HepG2 (cell line): ENCODE measurements at regions not wholly inside any gene's neighbourhood (a gene's known extent, or its start where the extent isn't known, plus 50 kb on each side); places are given as distances from the start of the nearest gene placed in this dataset.

ENCODE experiments used
- ATAC-seq: fragments of 200-7000 bp; cut with Tn5 transposase; 3 replicates; pipeline ENCODE4 v1.9.1; 2020; ENCODE audit warnings: mild to moderate bottlenecking, moderate library complexity
- BruUV-seq: library from RNA; stranded (reverse); fragments of 400-500 nt; replicated peaks from 2 replicates; lab custom pipeline; 2021; lab: Mats Ljungman, UMichigan
- CTCF ChIA-PET: fragments of 300-600 bp; formaldehyde crosslinking; extraction: SDS; loops from one replicate; lab custom pipeline; 2021; ENCODE audit warnings: low total read pairs, inconsistent platforms, low intra/inter-chr PET ratio; lab: Yijun Ruan, JAX
- POLR2A ChIA-PET: fragments of 350-600 bp; sonication (Branson Sonifier 250); formaldehyde crosslinking; loops from one replicate; lab custom pipeline; 2020; ENCODE audit warnings: antibody characterized with exemption, inconsistent platforms; lab: Yijun Ruan, JAX
- DNase-seq: peaks from one replicate; pipeline ENCODE4 v3.0.0-alpha.2; 2015; ENCODE audit warnings: low spot score
- FAIRE-seq: peaks from 3 replicates; lab custom pipeline; 2011; peaks lifted over from hg19 to GRCh38; lab: Jason Lieb, UNC
- H2AFZ ChIP-seq: one replicate; pipeline ENCODE4 v1.6.1; 2011; ENCODE audit warnings: low read length, inconsistent platforms
- H3K27ac ChIP-seq: fragments of 300-600 bp; 3 replicates; pipeline ENCODE4 v1.8.0; 2011; ENCODE audit warnings: mixed run types, mild to moderate bottlenecking, mixed read lengths, low read length, inconsistent platforms; ENCODE audit not compliant: insufficient read depth; ENCODE audit errors: extremely low read length
- H3K27me3 ChIP-seq, 2 experiments: fragments of 200-600 bp in 1 of 2; 2 replicates in 1 of 2; 3 replicates in 1 of 2; pipeline versions ENCODE4 v1.6.0 to v1.8.0; 2011; ENCODE audit warnings: low read length in 2 of 2, mild to moderate bottlenecking in 2 of 2, moderate library complexity in 2 of 2, inconsistent platforms in 1 of 2; ENCODE audit not compliant: insufficient read depth in 2 of 2, control insufficient read depth in 1 of 2
- H3K36me3 ChIP-seq, 2 experiments: fragments of 200-600 bp in 1 of 2; replicated peaks in 1 of 2; 2 replicates in 1 of 2; 3 replicates in 1 of 2; pipeline versions ENCODE4 v1.5.1 to v1.8.0; 2011; ENCODE audit warnings: low read length in 2 of 2, inconsistent platforms in 1 of 2; ENCODE audit not compliant: insufficient read depth in 2 of 2, control insufficient read depth in 1 of 2
- H3K4me1 ChIP-seq: 2 replicates; pipeline ENCODE4 v1.5.1; 2012; ENCODE audit warnings: low read length, inconsistent platforms; ENCODE audit not compliant: insufficient read depth
- H3K4me2 ChIP-seq: 2 replicates; pipeline ENCODE4 v1.6.0; 2011; ENCODE audit warnings: low read depth, low read length, inconsistent platforms
- H3K4me3 ChIP-seq, 3 experiments: fragments of 200-600 bp in 1 of 3; sonication (generic), shearing (Covaris generic) in 1 of 3; replicated peaks in 1 of 3; 2 replicates each; pipeline ENCODE4 v1.5.1; 2011 to 2016; ENCODE audit warnings: low read length in 3 of 3, inconsistent platforms in 2 of 3, low read depth in 2 of 3, mild to moderate bottlenecking in 2 of 3, control low read depth in 1 of 3, mixed read lengths in 1 of 3; ENCODE audit not compliant: insufficient read depth in 1 of 3
- H3K79me2 ChIP-seq: one replicate; pipeline ENCODE4 v1.6.1; 2011; ENCODE audit warnings: low read length, inconsistent platforms; ENCODE audit not compliant: insufficient read depth
- H3K9ac ChIP-seq: 2 replicates; pipeline ENCODE4 v1.6.0; 2011; ENCODE audit warnings: mild to moderate bottlenecking, low read depth, low read length, inconsistent platforms; ENCODE audit not compliant: insufficient read depth
- H3K9me3 ChIP-seq: 2 replicates; pipeline ENCODE4 v1.5.1; 2012; ENCODE audit warnings: mild to moderate bottlenecking, low read length
- H4K20me1 ChIP-seq: 2 replicates; pipeline ENCODE4 v1.6.0; 2011; ENCODE audit warnings: inconsistent platforms, mild to moderate bottlenecking, low read length, moderate library complexity; ENCODE audit not compliant: insufficient read depth
- CCDC6 ChIP-seq: sonication (generic); formaldehyde crosslinking; IDR thresholded peaks from 2 replicates; pipeline ENCODE4 v1.8.1; 2022; ENCODE audit warnings: mild to moderate bottlenecking, missing genetic modification reagents, moderate library complexity
- HOXA7 ChIP-seq: sonication (generic); formaldehyde crosslinking; IDR thresholded peaks from 2 replicates; pipeline ENCODE4 v1.8.1; 2022; ENCODE audit warnings: mild to moderate bottlenecking, missing genetic modification reagents, moderate library complexity
- NCOA5 ChIP-seq: sonication (generic); formaldehyde crosslinking; IDR thresholded peaks from 2 replicates; pipeline ENCODE4 v1.4.0; 2020; ENCODE audit warnings: missing genetic modification reagents
- NFE2L1 ChIP-seq: sonication (generic); formaldehyde crosslinking; IDR thresholded peaks from 2 replicates; pipeline ENCODE4 v1.4.0; 2020; ENCODE audit warnings: missing genetic modification reagents, mild to moderate bottlenecking, borderline replicate concordance
- TSC22D2 ChIP-seq: sonication (generic); formaldehyde crosslinking; IDR thresholded peaks from 2 replicates; pipeline ENCODE4 v1.5.1; 2020; ENCODE audit warnings: missing genetic modification reagents, mild to moderate bottlenecking, borderline replicate concordance
- ZNF263 ChIP-seq: sonication (generic); formaldehyde crosslinking; IDR thresholded peaks from 2 replicates; pipeline ENCODE4 v1.4.0; 2020; ENCODE audit warnings: missing genetic modification reagents
- ZNF558 ChIP-seq: sonication (generic); formaldehyde crosslinking; IDR thresholded peaks from 2 replicates; pipeline ENCODE4 v1.9.0; 2022; ENCODE audit warnings: mild to moderate bottlenecking, missing genetic modification reagents, borderline replicate concordance
- ZNF567 ChIP-seq: sonication (generic); formaldehyde crosslinking; IDR thresholded peaks from 2 replicates; pipeline ENCODE4 v1.8.1; 2023; ENCODE audit warnings: mild to moderate bottlenecking, missing genetic modification reagents, borderline replicate concordance
- ZNF766 ChIP-seq: sonication (generic); formaldehyde crosslinking; IDR thresholded peaks from 2 replicates; pipeline ENCODE4 v1.5.0; 2020; ENCODE audit warnings: missing genetic modification reagents, borderline replicate concordance
- ZNF776 ChIP-seq: sonication (generic); formaldehyde crosslinking; IDR thresholded peaks from 2 replicates; pipeline ENCODE4 v1.4.0; 2020; ENCODE audit warnings: mild to moderate bottlenecking, missing genetic modification reagents
- in situ Hi-C: cut with HindIII; loops from 2 replicates; pipeline ENCODE4 v1.10.0; 2017; ENCODE audit warnings: low pct_unique_long_range_greater_than_20kb; ENCODE audit not compliant: extremely low pct_ligation_motif_present
- intact Hi-C: fragments of 100-400 bp; cut with micrococcal nuclease; formaldehyde crosslinking; loops from one replicate; pipeline ENCODE4 v1.10.0; 2022; ENCODE audit not compliant: unreplicated experiment
- TF ChIP-seq, protein P1 (sequence below): IDR thresholded peaks from 2 replicates; pipeline ENCODE4 v1.6.1; 2016; ENCODE audit warnings: missing compliant biosample characterization, missing genetic modification reagents, borderline replicate concordance
- TF ChIP-seq, protein P2 (sequence below): IDR thresholded peaks from 2 replicates; pipeline ENCODE4 v1.6.1; 2016; ENCODE audit warnings: missing biosample characterization, missing genetic modification reagents, low read depth
- TF ChIP-seq, protein P3 (sequence below): sonication (generic); formaldehyde crosslinking; IDR thresholded peaks from 2 replicates; pipeline ENCODE4 v1.5.0; 2020; ENCODE audit warnings: mild to moderate bottlenecking, missing genetic modification reagents
- TF ChIP-seq, protein P4 (sequence below): sonication (generic); formaldehyde crosslinking; IDR thresholded peaks from 2 replicates; pipeline ENCODE4 v1.9.0; 2021; ENCODE audit warnings: missing genetic modification reagents, borderline replicate concordance

DNA sequence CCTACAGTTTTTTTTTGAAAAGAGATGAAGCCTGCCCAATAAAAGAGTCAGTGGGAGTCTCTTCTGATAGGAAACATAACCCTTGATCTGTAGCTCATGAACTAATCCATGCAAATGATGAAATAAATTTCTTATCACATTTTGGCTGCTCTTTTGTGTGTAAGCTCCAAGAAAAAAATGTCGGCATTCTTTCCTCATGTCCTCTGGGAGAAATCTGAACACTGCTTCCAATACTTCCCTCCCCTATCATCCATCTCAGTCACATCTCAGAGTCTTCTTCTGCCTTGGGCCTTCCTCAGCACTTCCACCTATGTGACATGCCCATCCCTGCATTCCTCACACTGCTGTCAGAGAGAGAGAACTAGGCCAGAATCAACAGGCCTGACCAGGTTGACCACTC is 395.7 kb upstream of the ST6GAL2 start (continued):
- TF ChIP-seq HOXA7 (CRISPR knock-in tag): no peak
- no peak for TF ChIP-seq NFE2L1
- TF ChIP-seq TSC22D2 (CRISPR knock-in tag): no peak

DNA sequence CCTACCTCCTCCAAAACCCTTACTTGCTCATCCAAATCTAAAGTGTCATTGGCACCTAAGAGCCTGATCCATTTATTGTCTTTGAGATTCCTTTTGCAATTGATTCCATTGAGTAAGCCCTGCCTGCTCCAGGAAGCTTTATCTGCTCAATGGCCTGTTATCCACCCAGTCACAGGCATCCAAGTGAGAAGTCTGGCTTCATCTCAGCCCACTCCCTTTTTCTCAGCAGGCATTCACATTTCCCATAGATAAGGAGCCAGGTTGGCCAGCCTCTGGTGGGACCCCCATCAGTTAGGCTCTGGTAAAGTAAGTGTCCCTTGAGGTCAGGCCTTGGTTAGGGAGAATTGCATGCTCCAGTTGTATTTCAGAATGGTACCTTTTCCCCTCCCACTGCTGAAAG is 396.2 kb upstream of the ST6GAL2 start:
- no peaks in the 10 kb centered on the region for H4K20me1 ChIP-seq
- no peaks in the 10 kb centered on the region for H3K27me3 ChIP-seq
- ChIA-PET POLR2A (no interaction called here), CTCF (no interaction called here)
- H3K79me2 ChIP-seq: no peaks in the 10 kb centered on the region
- H3K4me3 ChIP-seq: no peak overlapping the region
- H3K4me1 ChIP-seq: no peaks in the 10 kb centered on the region
- intact Hi-C loops (no loop called here), in situ Hi-C loops (no loop called here)
- TF ChIP-seq ZNF776 (CRISPR knock-in tag) (no peak), ZNF567 (CRISPR knock-in tag) (no peak), NCOA5 (CRISPR knock-in tag) (no peak), ZNF558 (no peak), ZNF766 (no peak), CCDC6 (no peak), ZNF263 (CRISPR knock-in tag) (no peak)
- TF ChIP-seq, protein P1, sequence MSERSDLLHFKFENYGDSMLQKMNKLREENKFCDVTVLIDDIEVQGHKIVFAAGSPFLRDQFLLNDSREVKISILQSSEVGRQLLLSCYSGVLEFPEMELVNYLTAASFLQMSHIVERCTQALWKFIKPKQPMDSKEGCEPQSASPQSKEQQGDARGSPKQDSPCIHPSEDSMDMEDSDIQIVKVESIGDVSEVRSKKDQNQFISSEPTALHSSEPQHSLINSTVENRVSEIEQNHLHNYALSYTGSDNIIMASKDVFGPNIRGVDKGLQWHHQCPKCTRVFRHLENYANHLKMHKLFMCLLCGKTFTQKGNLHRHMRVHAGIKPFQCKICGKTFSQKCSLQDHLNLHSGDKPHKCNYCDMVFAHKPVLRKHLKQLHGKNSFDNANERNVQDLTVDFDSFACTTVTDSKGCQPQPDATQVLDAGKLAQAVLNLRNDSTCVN (CRISPR knock-in tag): no peak
- TF ChIP-seq, protein P2, sequence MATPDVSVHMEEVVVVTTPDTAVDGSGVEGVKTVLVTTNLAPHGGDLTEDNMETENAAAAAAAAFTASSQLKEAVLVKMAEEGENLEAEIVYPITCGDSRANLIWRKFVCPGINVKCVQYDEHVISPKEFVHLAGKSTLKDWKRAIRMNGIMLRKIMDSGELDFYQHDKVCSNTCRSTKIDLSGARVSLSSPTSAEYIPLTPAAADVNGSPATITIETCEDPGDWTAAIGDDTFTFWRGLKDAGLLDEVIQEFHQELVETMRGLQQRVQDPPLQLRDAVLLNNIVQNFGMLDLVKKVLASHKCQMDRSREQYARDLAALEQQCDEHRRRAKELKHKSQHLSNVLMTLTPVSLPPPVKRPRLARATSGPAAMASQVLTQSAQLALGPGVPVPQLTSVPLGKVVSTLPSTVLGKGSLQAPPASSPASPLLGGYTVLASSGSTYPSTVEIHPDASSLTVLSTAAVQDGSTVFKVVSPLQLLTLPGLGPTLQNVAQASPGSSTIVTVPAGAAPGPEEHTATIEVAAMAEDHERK: no peak
- TF ChIP-seq, protein P3, sequence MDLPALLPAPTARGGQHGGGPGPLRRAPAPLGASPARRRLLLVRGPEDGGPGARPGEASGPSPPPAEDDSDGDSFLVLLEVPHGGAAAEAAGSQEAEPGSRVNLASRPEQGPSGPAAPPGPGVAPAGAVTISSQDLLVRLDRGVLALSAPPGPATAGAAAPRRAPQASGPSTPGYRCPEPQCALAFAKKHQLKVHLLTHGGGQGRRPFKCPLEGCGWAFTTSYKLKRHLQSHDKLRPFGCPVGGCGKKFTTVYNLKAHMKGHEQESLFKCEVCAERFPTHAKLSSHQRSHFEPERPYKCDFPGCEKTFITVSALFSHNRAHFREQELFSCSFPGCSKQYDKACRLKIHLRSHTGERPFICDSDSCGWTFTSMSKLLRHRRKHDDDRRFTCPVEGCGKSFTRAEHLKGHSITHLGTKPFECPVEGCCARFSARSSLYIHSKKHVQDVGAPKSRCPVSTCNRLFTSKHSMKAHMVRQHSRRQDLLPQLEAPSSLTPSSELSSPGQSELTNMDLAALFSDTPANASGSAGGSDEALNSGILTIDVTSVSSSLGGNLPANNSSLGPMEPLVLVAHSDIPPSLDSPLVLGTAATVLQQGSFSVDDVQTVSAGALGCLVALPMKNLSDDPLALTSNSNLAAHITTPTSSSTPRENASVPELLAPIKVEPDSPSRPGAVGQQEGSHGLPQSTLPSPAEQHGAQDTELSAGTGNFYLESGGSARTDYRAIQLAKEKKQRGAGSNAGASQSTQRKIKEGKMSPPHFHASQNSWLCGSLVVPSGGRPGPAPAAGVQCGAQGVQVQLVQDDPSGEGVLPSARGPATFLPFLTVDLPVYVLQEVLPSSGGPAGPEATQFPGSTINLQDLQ: no peak
- TF ChIP-seq, protein P4, sequence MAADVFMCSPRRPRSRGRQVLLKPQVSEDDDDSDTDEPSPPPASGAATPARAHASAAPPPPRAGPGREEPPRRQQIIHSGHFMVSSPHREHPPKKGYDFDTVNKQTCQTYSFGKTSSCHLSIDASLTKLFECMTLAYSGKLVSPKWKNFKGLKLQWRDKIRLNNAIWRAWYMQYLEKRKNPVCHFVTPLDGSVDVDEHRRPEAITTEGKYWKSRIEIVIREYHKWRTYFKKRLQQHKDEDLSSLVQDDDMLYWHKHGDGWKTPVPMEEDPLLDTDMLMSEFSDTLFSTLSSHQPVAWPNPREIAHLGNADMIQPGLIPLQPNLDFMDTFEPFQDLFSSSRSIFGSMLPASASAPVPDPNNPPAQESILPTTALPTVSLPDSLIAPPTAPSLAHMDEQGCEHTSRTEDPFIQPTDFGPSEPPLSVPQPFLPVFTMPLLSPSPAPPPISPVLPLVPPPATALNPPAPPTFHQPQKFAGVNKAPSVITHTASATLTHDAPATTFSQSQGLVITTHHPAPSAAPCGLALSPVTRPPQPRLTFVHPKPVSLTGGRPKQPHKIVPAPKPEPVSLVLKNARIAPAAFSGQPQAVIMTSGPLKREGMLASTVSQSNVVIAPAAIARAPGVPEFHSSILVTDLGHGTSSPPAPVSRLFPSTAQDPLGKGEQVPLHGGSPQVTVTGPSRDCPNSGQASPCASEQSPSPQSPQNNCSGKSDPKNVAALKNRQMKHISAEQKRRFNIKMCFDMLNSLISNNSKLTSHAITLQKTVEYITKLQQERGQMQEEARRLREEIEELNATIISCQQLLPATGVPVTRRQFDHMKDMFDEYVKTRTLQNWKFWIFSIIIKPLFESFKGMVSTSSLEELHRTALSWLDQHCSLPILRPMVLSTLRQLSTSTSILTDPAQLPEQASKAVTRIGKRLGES: no peak
- no TSS peak for BruUV-seq
- no peak overlapping the region for H3K27ac ChIP-seq
- no peak overlapping the region for H2AFZ ChIP-seq
- no peak for FAIRE-seq
- H3K36me3 ChIP-seq: no peaks in the 10 kb centered on the region
- ATAC-seq: no peak
- no peaks in the 10 kb centered on the region for H3K9me3 ChIP-seq
- H3K9ac ChIP-seq: no peak overlapping the region
- no peak for DNase-seq
- no peak overlapping the region for H3K4me2 ChIP-seq
